ENCODE measurements at regions not wholly inside any gene's neighbourhood (a gene's known extent, or its start where the extent isn't known, plus 50 kb on each side); places are given as distances from the start of the nearest gene placed in this dataset.

- TF ChIP-seq CTCF (IDR thresholded peaks at IDR 0.05) (no peak), EZH2 (IDR thresholded peaks at IDR 0.05; ENCODE audit: borderline replicate concordance, insufficient read depth, low read depth, low read length, poor library complexity, severe bottlenecking) (no peak)
These were observed 120.8 kb downstream of the ZNF518B start for GRCh38 chr4:10336471-10336870.

All from B cell (primary cell).